ENCODE measurements at regions not wholly inside any gene's neighbourhood (a gene's known extent, or its start where the extent isn't known, plus 50 kb on each side); places are given as distances from the start of the nearest gene placed in this dataset.

GRCh38 chr15:47963265-47963664, 157.5 kb upstream of the SLC24A5 start:
- no peaks in the 10 kb centered on the region for H3K36me3 Mint-ChIP-seq (ENCODE audit: low read depth)
- no peak overlapping the region for H3K27ac Mint-ChIP-seq
- H3K4me1 Mint-ChIP-seq, result peaks cover 14% of the 10 kb centered on the region

GRCh38 chr15:47964229-47964628, 156.6 kb upstream of the SLC24A5 start:
- Mint-ChIP-seq H3K9me3 (no peaks in the 10 kb centered on the region), H3K4me3 (no peak overlapping the region), H3K27me3 (ENCODE audit: low read depth, poor library complexity) (peaks cover 11% of the 10 kb centered on the region), H3K4me1 (peaks cover 11% of the 10 kb centered on the region), H3K36me3 (ENCODE audit: low read depth) (no peaks in the 10 kb centered on the region), H3K27ac (no peak overlapping the region)
- TF ChIP-seq CTCF (IDR thresholded peaks at IDR 0.05), result no peak
- DNase-seq, result no peak

More at GRCh38 chr15:47963265-47963664, 157.5 kb upstream of the SLC24A5 start:
- Mint-ChIP-seq H3K4me3 (no peak overlapping the region), H3K27me3 (ENCODE audit: low read depth, poor library complexity) (peaks cover 11% of the 10 kb centered on the region), H3K9me3 (no peaks in the 10 kb centered on the region)
- TF ChIP-seq CTCF (IDR thresholded peaks at IDR 0.05), result no peak
- no peak for DNase-seq

GRCh38 chr15:47965297-47965696, 155.5 kb upstream of the SLC24A5 start:
- Mint-ChIP-seq H3K27ac (no peak overlapping the region), H3K27me3 (ENCODE audit: low read depth, poor library complexity) (peaks cover 11% of the 10 kb centered on the region), H3K4me1 (peaks cover 8% of the 10 kb centered on the region), H3K36me3 (ENCODE audit: low read depth) (no peaks in the 10 kb centered on the region), H3K9me3 (no peaks in the 10 kb centered on the region), H3K4me3 (no peak overlapping the region)
- no peak for TF ChIP-seq CTCF (IDR thresholded peaks at IDR 0.05)
- no peak for DNase-seq

GRCh38 chr15:47968593-47968992, 152.2 kb upstream of the SLC24A5 start:
- Mint-ChIP-seq H3K27me3 (ENCODE audit: low read depth, poor library complexity) (peaks cover 8% of the 10 kb centered on the region), H3K27ac (no peak overlapping the region), H3K4me1 (peaks cover 8% of the 10 kb centered on the region), H3K36me3 (ENCODE audit: low read depth) (no peaks in the 10 kb centered on the region), H3K4me3 (no peak overlapping the region), H3K9me3 (no peaks in the 10 kb centered on the region)
- DNase-seq, result no peak
- TF ChIP-seq CTCF (IDR thresholded peaks at IDR 0.05), result no peak

- DNase-seq, result no peak
- TF ChIP-seq CTCF (IDR thresholded peaks at IDR 0.05), result no peak
- Mint-ChIP-seq H3K27me3 (ENCODE audit: low read depth, poor library complexity) (peaks cover 6% of the 10 kb centered on the region), H3K4me3 (no peak overlapping the region), H3K9me3 (no peaks in the 10 kb centered on the region), H3K27ac (no peak overlapping the region), H3K36me3 (ENCODE audit: low read depth) (no peaks in the 10 kb centered on the region), H3K4me1 (peaks cover 8% of the 10 kb centered on the region)
Observed at GRCh38 chr15:47971637-47972036, 149.2 kb upstream of the SLC24A5 start.

GRCh38 chr15:47972738-47973137, 148.1 kb upstream of the SLC24A5 start:
- no peak for DNase-seq
- no peak overlapping the region for H3K27ac Mint-ChIP-seq
- no peak for TF ChIP-seq CTCF (IDR thresholded peaks at IDR 0.05)
- H3K4me3 Mint-ChIP-seq, result no peak overlapping the region
- H3K9me3 Mint-ChIP-seq, result no peaks in the 10 kb centered on the region
- peaks cover 8% of the 10 kb centered on the region for H3K4me1 Mint-ChIP-seq
- peaks cover 4% of the 10 kb centered on the region for H3K27me3 Mint-ChIP-seq (ENCODE audit: low read depth, poor library complexity)
- no peaks in the 10 kb centered on the region for H3K36me3 Mint-ChIP-seq (ENCODE audit: low read depth)
